Tibial nerve (tissue), 4 donors: ENCODE measurements at regions not wholly inside any gene's neighbourhood (a gene's known extent, or its start where the extent isn't known, plus 50 kb on each side); places are given as distances from the start of the nearest gene placed in this dataset.

Experiments
- DNase-seq, 2 donors: peaks; one replicate each; pipeline ENCODE4 v3.0.0-alpha.2; 2019; ENCODE audit warnings: low spot score in 2 of 2
- H3K27ac ChIP-seq, 4 donors: fragments of 200-600 bp; sonication (generic) in 3 of 4; one replicate each; pipeline ENCODE4 v1.5.1; 2017 to 2019; ENCODE audit warnings: mild to moderate bottlenecking in 1 of 4
- H3K27me3 ChIP-seq, 2 donors: fragments of 200-600 bp; sonication (generic) in 1 of 2; one replicate each; pipeline versions ENCODE4 v1.5.1 to v1.6.0; 2017 to 2019
- H3K36me3 ChIP-seq, 3 donors: fragments of 200-600 bp; sonication (generic); one replicate each; pipeline ENCODE4 v1.5.1; 2018 to 2019
- H3K4me1 ChIP-seq, 4 donors: fragments of 200-600 bp; sonication (generic) in 3 of 4; one replicate each; pipeline ENCODE4 v1.5.1; 2017 to 2019
- H3K4me3 ChIP-seq, 4 donors: fragments of 200-600 bp; sonication (generic) in 3 of 4; one replicate each; pipeline ENCODE4 v1.5.1; 2017 to 2019; ENCODE audit warnings: mild to moderate bottlenecking in 1 of 4, moderate library complexity in 1 of 4
- H3K9me3 ChIP-seq, 4 donors: fragments of 200-600 bp; sonication (generic) in 3 of 4; one replicate each; pipeline ENCODE4 v1.5.1; 2017 to 2019
- CTCF ChIP-seq, 5 experiments: fragments of 200-600 bp in 3 of 5; fragments of 450-650 bp in 2 of 5; sonication (generic) in 3 of 5; IDR thresholded peaks; one replicate each; pipeline ENCODE4 v1.5.1; 2016 to 2019; ENCODE audit warnings: antibody characterized with exemption in 5 of 5, mild to moderate bottlenecking in 3 of 5, moderate library complexity in 2 of 5
- EP300 ChIP-seq, 2 donors: sonication (generic); formaldehyde crosslinking; IDR thresholded peaks; one replicate each; pipeline ENCODE4 v1.6.1; 2017; ENCODE audit warnings: antibody characterized with exemption in 2 of 2, mild to moderate bottlenecking in 1 of 2
- POLR2A ChIP-seq, 2 donors: fragments of 450-650 bp; IDR thresholded peaks; one replicate each; pipeline ENCODE4 v1.6.1; 2017; ENCODE audit warnings: antibody characterized with exemption in 2 of 2, mild to moderate bottlenecking in 2 of 2, moderate library complexity in 2 of 2
- WGBS, 2 donors: methylation state at CpG; one replicate each; pipeline ENCODE4 v1.1.5; 2018; 5-methylcytosine and 5-hydroxymethylcytosine counted together

- Histone ChIP-seq H3K4me1 (no peaks in the 10 kb centered on the region), H3K4me3 (no peak overlapping the region), H3K36me3 (no peaks in the 10 kb centered on the region), H3K9me3 (peaks cover 0 to 26% (median 0%) of the 10 kb centered on the region in 4 donors), H3K27me3 (no peaks in the 10 kb centered on the region), H3K27ac (no peak overlapping the region)
- DNase-seq = no peak
- TF ChIP-seq EP300 (IDR thresholded peaks at IDR 0.05) (no peak), CTCF (IDR thresholded peaks at IDR 0.05) (no peak), POLR2A (IDR thresholded peaks at IDR 0.05) (no peak)
Observed at GRCh38 chr7:153388611-153389010, 629.1 kb downstream of the ACTR3B start.

GRCh38 chr7:153389261-153389660 lies 629.7 kb downstream of the ACTR3B start:
- WGBS, 2 donors = 59 to 75% methylated on average over 3 of the region's 3 CpGs
- H3K9me3 ChIP-seq = peaks cover 0 to 26% (median 0%) of the 10 kb centered on the region in 4 donors
- H3K4me3 ChIP-seq = no peak overlapping the region
- no peaks in the 10 kb centered on the region for H3K4me1 ChIP-seq
- no peak for TF ChIP-seq CTCF (IDR thresholded peaks at IDR 0.05)
- no peak for DNase-seq
- no peak overlapping the region for H3K27ac ChIP-seq
- H3K36me3 ChIP-seq = no peaks in the 10 kb centered on the region
- no peaks in the 10 kb centered on the region for H3K27me3 ChIP-seq

- WGBS, 2 donors = 57 to 62% methylated on average over 2 of the region's 2 CpGs
- no peaks in the 10 kb centered on the region for H3K36me3 ChIP-seq
- no peak for DNase-seq
- H3K27ac ChIP-seq = no peak overlapping the region
- H3K4me1 ChIP-seq = no peaks in the 10 kb centered on the region
- H3K4me3 ChIP-seq = no peak overlapping the region
- peaks cover 0 to 26% (median 0%) of the 10 kb centered on the region in 4 donors for H3K9me3 ChIP-seq
- H3K27me3 ChIP-seq = no peaks in the 10 kb centered on the region
- TF ChIP-seq POLR2A (IDR thresholded peaks at IDR 0.05) (no peak), CTCF (IDR thresholded peaks at IDR 0.05) (no peak), EP300 (IDR thresholded peaks at IDR 0.05) (no peak)
Observed at GRCh38 chr7:153390955-153391354, 631.4 kb downstream of the ACTR3B start.

GRCh38 chr7:153392726-153393125 lies 633.2 kb downstream of the ACTR3B start:
- DNase-seq = no peak
- H3K27ac ChIP-seq = no peak overlapping the region
- no peak overlapping the region for H3K4me3 ChIP-seq
- no peaks in the 10 kb centered on the region for H3K36me3 ChIP-seq
- no peaks in the 10 kb centered on the region for H3K27me3 ChIP-seq
- no peaks in the 10 kb centered on the region for H3K4me1 ChIP-seq
- TF ChIP-seq CTCF (IDR thresholded peaks at IDR 0.05) (no peak), EP300 (IDR thresholded peaks at IDR 0.05) (no peak), POLR2A (IDR thresholded peaks at IDR 0.05) (no peak)
- peaks cover 0 to 26% (median 0%) of the 10 kb centered on the region in 4 donors for H3K9me3 ChIP-seq

- Histone ChIP-seq H3K4me1 (no peaks in the 10 kb centered on the region), H3K27me3 (no peaks in the 10 kb centered on the region), H3K27ac (no peak overlapping the region), H3K4me3 (no peak overlapping the region), H3K9me3 (peaks cover 0 to 26% (median 0%) of the 10 kb centered on the region in 4 donors), H3K36me3 (no peaks in the 10 kb centered on the region)
- 88% methylated on average over 3 of the region's 3 CpGs for WGBS, 2 donors
- no peak for DNase-seq
- no peak for TF ChIP-seq EP300 (IDR thresholded peaks at IDR 0.05)
- TF ChIP-seq POLR2A (IDR thresholded peaks at IDR 0.05) = no peak
- no peak for TF ChIP-seq CTCF (IDR thresholded peaks at IDR 0.05)
Observed at GRCh38 chr7:153393666-153394065, 634.1 kb downstream of the ACTR3B start.
